A549 (cell line): ENCODE measurements at regions not wholly inside any gene's neighbourhood (a gene's known extent, or its start where the extent isn't known, plus 50 kb on each side); places are given as distances from the start of the nearest gene placed in this dataset.

Source experiments
- ATAC-seq, 2 experiments: fragments of 200-7000 bp in 1 of 2; fragments of >200 bp in 1 of 2; cut with Nextera tagmentation in 1 of 2; cut with Tn5 transposase in 1 of 2; 3 replicates each; pipeline versions ENCODE4 v1.8.0 to v1.9.1; 2018 to 2020; ENCODE audit warnings: mild to moderate bottlenecking in 1 of 2, moderate library complexity in 1 of 2
- CTCF ChIA-PET: fragments of 300-600 bp; sonication (Branson Sonifier 250); formaldehyde crosslinking; extraction: SDS; loops from one replicate; lab custom pipeline; 2021; ENCODE audit warnings: antibody characterized with exemption, inconsistent platforms; lab: Yijun Ruan, JAX
- POLR2A ChIA-PET: fragments of 350-600 bp; formaldehyde crosslinking; extraction: SDS; loops from one replicate; lab custom pipeline; 2021; ENCODE audit warnings: antibody characterized with exemption, inconsistent platforms; lab: Yijun Ruan, JAX
- DNase-seq, 2 experiments: peaks; one replicate each; pipeline versions ENCODE4 v3.0.0 to v3.0.0-alpha.2; 2011 to 2016; ENCODE audit warnings: low read depth in 1 of 2, low spot score in 1 of 2
- FAIRE-seq: peaks from 2 replicates; lab custom pipeline; 2011; peaks lifted over from hg19 to GRCh38; lab: Jason Lieb, UNC
- H3K27ac ChIP-seq, 2 experiments: fragments of >200 bp; sonication (Bioruptor Twin); formaldehyde crosslinking; 3 replicates each; pipeline ENCODE4 v1.5.1; 2016 to 2017
- H3K4me1 ChIP-seq: fragments of >200 bp; sonication (Bioruptor Twin); formaldehyde crosslinking; 3 replicates; pipeline ENCODE4 v1.6.1; 2016
- H3K4me2 ChIP-seq: fragments of >200 bp; sonication (Bioruptor Twin); formaldehyde crosslinking; 3 replicates; pipeline ENCODE4 v1.6.1; 2016
- H3K4me3 ChIP-seq: fragments of >200 bp; sonication (Bioruptor Twin); formaldehyde crosslinking; 3 replicates; pipeline ENCODE4 v1.5.1; 2016
- H3K9me3 ChIP-seq: fragments of >200 bp; sonication (Bioruptor Twin); formaldehyde crosslinking; 3 replicates; pipeline ENCODE4 v1.6.1; 2016
- CTCF ChIP-seq: fragments of >200 bp; sonication (Bioruptor Twin); formaldehyde crosslinking; IDR thresholded peaks from 3 replicates; pipeline ENCODE4 v1.5.1; 2016
- EP300 ChIP-seq, 2 experiments: fragments of >200 bp; sonication (Bioruptor Twin); formaldehyde crosslinking; IDR thresholded peaks; 2 replicates in 1 of 2; 3 replicates in 1 of 2; pipeline ENCODE4 v1.6.1; 2016 to 2017
- FOSB ChIP-seq: fragments of 250-450 bp; sonication (Bioruptor Pico); IDR thresholded peaks from 2 replicates; pipeline ENCODE4 v1.5.0; 2020; ENCODE audit warnings: mild to moderate bottlenecking, moderate library complexity
- GATA3 ChIP-seq: IDR thresholded peaks from 2 replicates; pipeline ENCODE4 v1.6.1; 2012; ENCODE audit warnings: borderline replicate concordance
- HMGXB4 ChIP-seq: fragments of 250-450 bp; sonication (Bioruptor Pico); IDR thresholded peaks from 2 replicates; pipeline ENCODE4 v1.5.0; 2021; ENCODE audit warnings: mild to moderate bottlenecking, moderate library complexity, borderline replicate concordance
- JUNB ChIP-seq: fragments of >200 bp; sonication (Bioruptor Twin); formaldehyde crosslinking; IDR thresholded peaks from 2 replicates; pipeline ENCODE4 v1.6.1; 2016
- KDM5A ChIP-seq: fragments of 200-600 bp; sonication (generic); IDR thresholded peaks from 2 replicates; pipeline ENCODE4 v1.6.1; 2016; ENCODE audit warnings: antibody characterized with exemption, mild to moderate bottlenecking
- NR3C1 ChIP-seq: fragments of >200 bp; sonication (Bioruptor Twin); formaldehyde crosslinking; IDR thresholded peaks from 3 replicates; pipeline ENCODE4 v1.6.1; 2017
- PBX3 ChIP-seq: IDR thresholded peaks from 2 replicates; pipeline ENCODE4 v1.6.1; 2012
- POLR2AphosphoS2 ChIP-seq: conservative IDR thresholded peaks from 2 replicates; pipeline ENCODE4 v1.6.1; 2012; ENCODE audit warnings: low read length, improper control_type of control experiment, inconsistent platforms
- SMC3 ChIP-seq: fragments of >200 bp; sonication (Bioruptor Twin); formaldehyde crosslinking; IDR thresholded peaks from 3 replicates; pipeline ENCODE4 v1.6.1; 2018; ENCODE audit warnings: inconsistent platforms
- WGBS: methylation state at CpG from one replicate; pipeline ENCODE4 v1.1.6; 2017; ENCODE audit errors: missing lambda C conversion rate; 5-methylcytosine and 5-hydroxymethylcytosine counted together
- TF ChIP-seq, protein P1 (sequence below): fragments of 200-600 bp; sonication (generic); IDR thresholded peaks from 2 replicates; pipeline ENCODE4 v1.6.1; 2016; ENCODE audit warnings: antibody characterized with exemption, mild to moderate bottlenecking, moderate library complexity
- TF ChIP-seq, protein P2 (sequence below): fragments of 250-450 bp; sonication (Bioruptor Pico); IDR thresholded peaks from 2 replicates; pipeline ENCODE4 v1.5.0; 2020; ENCODE audit warnings: low read depth, mild to moderate bottlenecking, moderate library complexity

GRCh38 chr5:167358868-167359492 is 932.5 kb upstream of the WWC1 start:
- FAIRE-seq, result no peak
- POLR2A ChIA-PET, result no interaction called here
- CTCF ChIA-PET, result no interaction called here

GRCh38 chr5:167361795-167362194 is 929.6 kb upstream of the WWC1 start:
- ATAC-seq (no peak), DNase-seq (no peak), FAIRE-seq (no peak)
- H3K4me1 ChIP-seq, result no peaks in the 10 kb centered on the region
- no peak overlapping the region for H3K4me2 ChIP-seq
- ChIA-PET POLR2A (no interaction called here), CTCF (no interaction called here)
- H3K9me3 ChIP-seq, result no peaks in the 10 kb centered on the region
- H3K4me3 ChIP-seq, result no peak overlapping the region
- 8% methylated on average over 1 of the region's 1 CpG for WGBS
- TF ChIP-seq CTCF (no peak), GATA3 (no peak), FOSB (no peak), SMC3 (no peak), NR3C1 (no peak), PBX3 (no peak), HMGXB4 (CRISPR knock-in tag) (no peak)
- TF ChIP-seq, protein P1, sequence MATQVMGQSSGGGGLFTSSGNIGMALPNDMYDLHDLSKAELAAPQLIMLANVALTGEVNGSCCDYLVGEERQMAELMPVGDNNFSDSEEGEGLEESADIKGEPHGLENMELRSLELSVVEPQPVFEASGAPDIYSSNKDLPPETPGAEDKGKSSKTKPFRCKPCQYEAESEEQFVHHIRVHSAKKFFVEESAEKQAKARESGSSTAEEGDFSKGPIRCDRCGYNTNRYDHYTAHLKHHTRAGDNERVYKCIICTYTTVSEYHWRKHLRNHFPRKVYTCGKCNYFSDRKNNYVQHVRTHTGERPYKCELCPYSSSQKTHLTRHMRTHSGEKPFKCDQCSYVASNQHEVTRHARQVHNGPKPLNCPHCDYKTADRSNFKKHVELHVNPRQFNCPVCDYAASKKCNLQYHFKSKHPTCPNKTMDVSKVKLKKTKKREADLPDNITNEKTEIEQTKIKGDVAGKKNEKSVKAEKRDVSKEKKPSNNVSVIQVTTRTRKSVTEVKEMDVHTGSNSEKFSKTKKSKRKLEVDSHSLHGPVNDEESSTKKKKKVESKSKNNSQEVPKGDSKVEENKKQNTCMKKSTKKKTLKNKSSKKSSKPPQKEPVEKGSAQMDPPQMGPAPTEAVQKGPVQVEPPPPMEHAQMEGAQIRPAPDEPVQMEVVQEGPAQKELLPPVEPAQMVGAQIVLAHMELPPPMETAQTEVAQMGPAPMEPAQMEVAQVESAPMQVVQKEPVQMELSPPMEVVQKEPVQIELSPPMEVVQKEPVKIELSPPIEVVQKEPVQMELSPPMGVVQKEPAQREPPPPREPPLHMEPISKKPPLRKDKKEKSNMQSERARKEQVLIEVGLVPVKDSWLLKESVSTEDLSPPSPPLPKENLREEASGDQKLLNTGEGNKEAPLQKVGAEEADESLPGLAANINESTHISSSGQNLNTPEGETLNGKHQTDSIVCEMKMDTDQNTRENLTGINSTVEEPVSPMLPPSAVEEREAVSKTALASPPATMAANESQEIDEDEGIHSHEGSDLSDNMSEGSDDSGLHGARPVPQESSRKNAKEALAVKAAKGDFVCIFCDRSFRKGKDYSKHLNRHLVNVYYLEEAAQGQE, result no peak
- TF ChIP-seq, protein P2, sequence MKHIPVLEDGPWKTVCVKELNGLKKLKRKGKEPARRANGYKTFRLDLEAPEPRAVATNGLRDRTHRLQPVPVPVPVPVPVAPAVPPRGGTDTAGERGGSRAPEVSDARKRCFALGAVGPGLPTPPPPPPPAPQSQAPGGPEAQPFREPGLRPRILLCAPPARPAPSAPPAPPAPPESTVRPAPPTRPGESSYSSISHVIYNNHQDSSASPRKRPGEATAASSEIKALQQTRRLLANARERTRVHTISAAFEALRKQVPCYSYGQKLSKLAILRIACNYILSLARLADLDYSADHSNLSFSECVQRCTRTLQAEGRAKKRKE (CRISPR knock-in tag), result no peak
- no peak overlapping the region for H3K27ac ChIP-seq

More at GRCh38 chr5:167358868-167359492, 932.5 kb upstream of the WWC1 start:
- Histone ChIP-seq H3K27ac (no peak overlapping the region), H3K4me3 (no peak overlapping the region)
- ATAC-seq, result no peak
- no peak for TF ChIP-seq JUNB
- no peak for TF ChIP-seq POLR2AphosphoS2
- TF ChIP-seq KDM5A, result no peak
- TF ChIP-seq EP300 (IDR thresholded peaks at IDR 0.05), result no peak
- TF ChIP-seq, all 56 proteins: peak for 0
- Histone ChIP-seq H3K4me1 (no peaks in the 10 kb centered on the region), H3K9me3 (no peaks in the 10 kb centered on the region), H3K4me2 (no peak overlapping the region)
- no peak for DNase-seq
- 1% methylated on average over 6 of the region's 6 CpGs for WGBS
